Dedifferentiated amniotic fluid mesenchymal stem cell (primary cell): ENCODE measurements at regions not wholly inside any gene's neighbourhood (a gene's known extent, or its start where the extent isn't known, plus 50 kb on each side); places are given as distances from the start of the nearest gene placed in this dataset.

ENCODE experiments used
- DNase-seq: peaks from one replicate; pipeline ENCODE4 v3.0.0-alpha.2; 2016; ENCODE audit errors: extremely low spot score

DNA sequence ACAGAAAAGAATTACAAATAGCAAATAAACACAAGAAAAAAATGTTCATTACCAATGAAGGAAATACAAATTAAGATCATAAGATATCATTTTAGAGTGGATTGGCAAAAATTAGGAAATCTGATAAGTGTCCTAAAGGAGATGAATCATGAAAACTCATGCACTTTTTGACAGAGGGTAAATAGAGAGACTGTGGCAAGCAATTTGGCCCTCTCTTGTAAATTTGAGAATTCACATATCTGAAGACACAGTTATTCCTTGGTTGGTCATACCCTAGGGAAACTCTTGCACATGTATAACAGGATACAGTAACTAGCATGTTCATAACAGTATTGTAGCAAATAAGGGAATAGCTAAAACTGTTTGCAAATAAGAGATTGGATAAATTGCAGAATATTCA is 246.0 kb upstream of the GADL1 start:
- DNase-seq, result no peak

DNA sequence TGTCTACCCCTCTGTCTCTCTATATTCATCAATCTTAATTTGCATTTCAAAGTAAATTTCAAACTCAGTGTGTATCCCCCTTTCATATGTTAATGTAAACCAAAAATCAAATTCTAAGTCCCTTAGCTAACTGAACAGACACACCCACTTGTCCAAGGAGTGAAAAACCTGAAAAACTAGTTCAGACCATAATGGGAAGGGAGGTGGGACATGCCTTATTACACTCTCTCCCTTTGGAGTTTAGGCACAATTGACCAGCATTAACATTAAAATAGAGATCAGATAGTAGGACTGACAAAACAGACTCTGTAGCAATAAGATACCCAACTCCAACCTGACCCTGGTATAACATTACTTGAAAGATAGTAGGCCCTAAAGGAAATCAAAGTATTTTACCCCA is 247.7 kb upstream of the GADL1 start:
- no peak for DNase-seq

DNA sequence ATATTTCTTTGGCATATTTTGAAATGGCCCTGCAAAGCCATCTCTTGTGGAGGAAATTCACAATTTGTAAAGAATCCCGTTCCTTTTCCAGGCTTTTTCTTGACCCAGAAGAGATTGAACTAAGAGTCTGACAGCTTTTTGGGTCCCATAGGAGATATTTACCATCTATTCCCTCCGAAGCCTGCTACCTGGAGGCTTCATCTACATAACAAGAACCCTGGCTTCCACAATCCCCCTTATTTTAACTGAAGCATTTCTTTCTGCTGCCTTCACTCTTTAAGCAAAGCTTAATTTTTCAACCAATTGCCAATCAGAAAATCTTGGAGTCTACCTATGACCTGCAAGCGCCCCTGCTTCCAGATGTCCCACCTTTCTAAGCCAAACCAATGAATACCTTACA is 248.1 kb upstream of the GADL1 start:
- no peak for DNase-seq

DNA sequence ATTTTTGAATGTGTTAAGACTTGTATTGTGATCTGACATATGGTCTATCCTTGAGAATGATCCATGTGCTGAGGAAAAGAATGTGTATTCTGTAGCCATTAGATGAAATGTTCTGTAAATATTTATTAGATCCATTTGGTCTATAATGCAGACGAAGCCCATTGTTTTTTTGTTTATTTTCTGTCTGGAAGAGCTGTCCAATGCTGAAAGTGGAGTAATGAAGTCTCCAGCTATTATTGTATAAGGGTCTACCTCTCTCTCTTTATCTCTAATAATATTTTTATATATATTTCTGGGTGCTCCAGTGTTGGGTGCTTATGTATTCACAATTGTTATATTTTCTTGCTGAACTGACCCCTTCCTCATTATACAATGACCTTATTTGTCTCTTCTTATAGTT is 250.6 kb upstream of the GADL1 start:
- no peak for DNase-seq

DNA sequence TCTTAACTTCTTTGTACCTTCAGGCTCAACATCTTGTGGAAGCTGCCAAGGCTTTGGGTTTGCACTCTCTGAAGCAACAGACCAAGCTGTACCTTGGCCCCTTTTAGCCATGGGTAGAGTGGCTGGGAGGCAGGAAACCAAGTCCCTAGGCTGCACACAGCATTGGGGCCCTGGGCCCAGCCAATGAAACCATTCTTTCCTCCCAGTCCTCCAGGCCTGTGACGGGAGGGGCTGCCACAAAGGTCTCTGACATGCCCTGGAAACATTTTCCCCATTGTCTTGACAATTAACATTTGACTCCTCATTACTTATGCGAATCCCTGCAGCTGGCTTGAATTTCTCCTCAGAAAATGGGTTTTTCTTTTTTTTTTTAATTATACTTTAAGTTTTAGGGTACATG is 253.1 kb upstream of the GADL1 start:
- DNase-seq, result no peak

DNA sequence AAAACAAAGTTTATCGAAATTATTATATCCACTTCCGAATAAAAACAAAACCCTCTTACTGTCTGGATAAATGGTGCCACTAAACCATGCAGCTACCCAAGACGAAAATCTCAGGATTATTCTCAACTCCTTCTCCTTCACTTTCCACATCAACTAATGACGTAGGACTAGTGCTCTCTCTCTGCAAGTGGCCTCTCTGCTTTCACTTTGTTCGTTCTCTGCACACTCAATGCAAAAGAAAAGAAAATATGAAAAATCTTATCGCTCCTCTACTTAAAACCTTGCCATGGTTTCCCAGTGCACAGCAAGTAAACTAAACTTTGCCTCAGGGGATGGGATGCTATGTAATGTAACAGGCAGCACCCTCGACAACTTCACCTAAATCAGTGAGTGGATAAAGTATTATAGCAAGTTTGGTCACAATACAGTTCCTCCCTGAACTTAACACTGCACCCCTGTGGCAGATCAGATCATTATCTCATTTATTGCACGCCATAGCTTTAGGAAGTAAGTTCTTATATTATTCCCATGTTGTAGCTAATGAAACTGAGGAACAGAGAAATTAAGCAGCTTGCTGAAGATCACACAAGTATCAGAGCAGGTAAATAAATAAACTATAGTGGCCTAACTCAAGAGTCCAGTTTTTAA is 262.7 kb upstream of the GADL1 start:
- DNase-seq, result no peak

DNA sequence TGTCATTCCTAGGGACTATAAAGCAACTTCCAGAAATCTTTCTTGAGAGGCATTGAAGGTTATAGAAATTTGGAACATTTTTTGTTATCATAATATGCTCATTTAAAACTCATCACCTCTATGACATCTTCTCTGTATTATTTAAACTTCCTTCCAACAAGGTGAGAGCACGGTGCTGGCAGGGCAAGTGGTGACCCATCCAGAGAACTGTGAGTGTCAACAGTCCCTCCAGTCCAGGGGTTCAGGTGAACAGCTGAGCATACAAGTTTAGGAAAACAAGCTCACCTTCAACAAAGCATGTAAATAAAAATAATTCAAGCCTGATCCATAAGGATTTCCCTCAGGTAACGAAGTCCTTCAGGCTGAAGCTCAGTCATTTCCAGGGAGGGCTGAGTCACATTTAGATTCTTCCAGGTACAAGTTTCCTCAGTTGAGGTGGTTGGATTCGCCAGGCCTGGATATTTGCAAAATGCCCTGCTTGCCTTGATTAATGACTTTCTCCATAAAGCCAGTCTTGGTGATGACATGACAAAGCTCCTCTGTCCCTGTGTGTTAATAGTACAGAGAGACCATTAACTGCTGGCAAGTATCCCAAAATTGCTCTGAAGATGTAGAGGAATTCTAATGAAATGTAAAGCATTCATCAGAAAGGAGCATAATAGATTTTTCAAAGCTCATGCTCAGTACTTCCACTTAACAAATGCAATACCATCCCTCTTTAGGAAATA is 263.6 kb upstream of the GADL1 start:
- DNase-seq, result no peak

DNA sequence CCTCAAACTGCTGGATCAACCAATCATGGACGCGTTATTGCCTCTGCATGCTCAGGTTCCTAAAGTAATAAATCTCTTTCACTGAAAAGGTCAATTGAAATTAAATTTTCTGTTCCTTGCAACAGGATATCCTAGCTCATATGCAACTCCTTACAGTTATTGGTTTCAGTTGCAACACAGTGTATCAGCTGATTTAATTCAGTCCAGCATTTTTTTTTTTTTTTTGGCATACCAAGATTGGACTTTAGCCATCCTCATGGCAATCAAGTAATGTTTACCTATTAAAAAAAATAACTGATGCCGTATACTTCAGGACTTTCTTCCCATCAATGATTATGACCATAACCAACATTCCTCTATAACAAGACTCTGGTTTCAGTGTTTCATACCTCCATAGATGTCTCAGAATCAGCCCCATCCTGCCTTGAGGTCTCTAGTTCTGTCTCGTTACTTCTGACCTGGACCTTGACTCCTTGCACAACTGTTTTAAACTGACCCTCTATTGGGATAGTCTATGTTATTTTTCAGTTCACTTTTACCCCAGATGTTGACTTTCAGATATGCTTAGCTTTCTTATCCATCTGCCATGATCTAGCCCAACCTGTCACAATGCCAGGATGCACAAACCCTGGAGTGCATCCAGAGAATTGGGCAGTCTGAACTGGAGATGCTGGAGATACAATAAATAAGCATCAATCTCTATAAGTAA is 265.0 kb upstream of the GADL1 start:
- DNase-seq, result no peak

DNA sequence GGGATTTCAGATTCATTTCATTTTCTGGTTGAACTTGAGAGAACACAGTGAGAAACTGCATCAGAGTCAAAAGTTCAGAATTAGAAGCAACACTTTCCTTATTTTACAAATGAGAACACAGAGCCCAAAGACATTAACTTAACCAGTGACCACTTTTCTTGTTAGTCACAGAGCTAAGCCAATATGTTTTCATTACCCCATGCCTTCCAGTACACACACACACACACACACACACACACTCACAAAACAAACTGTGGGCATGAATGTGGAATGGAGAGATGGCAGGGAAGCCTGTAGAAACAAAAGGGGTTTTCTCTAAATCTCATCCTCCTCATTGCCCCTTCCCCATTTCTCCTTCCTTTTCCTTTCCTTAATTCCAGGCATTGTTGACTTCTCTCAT is 267.4 kb upstream of the GADL1 start:
- no peak for DNase-seq

DNA sequence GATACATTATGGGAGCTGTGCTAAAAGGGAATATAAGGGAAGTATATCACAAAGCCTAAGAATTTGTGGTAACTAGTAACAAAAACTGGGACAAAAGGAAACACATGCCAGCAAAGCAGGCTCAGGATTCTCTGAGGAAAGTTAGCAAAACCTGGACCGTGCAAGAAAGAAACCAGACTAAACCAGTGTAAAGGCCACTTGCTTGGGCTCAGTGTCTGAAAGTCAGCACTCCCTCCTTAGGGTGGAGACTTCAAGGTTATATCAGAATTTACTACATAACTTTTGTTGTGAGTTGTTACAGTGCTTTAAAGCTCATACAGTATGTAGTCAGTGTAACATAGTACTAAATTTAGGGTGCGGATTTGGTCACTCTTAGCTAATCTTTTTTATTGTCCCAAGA is 269.9 kb upstream of the GADL1 start:
- no peak for DNase-seq

DNA sequence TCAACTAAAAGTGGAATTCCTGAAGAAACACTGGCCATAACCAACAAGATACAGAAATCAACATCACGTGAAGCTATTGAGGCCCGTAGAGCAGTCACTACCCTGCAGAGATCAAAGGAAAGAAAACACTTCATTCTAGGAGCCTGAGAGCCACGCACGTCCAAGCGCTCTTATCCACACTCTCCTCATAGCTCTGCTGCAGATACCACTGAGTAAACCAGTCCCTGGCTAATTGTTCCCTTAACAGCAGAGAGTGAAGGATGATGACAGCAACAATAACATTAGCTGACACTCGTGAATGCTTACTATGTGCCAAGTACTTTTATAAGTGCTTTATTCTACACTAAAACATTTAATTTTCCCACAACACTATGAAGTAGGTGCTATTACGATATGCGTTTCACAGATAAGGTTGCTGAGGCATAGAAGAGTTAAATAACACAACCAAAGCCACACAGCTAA is 271.0 kb upstream of the GADL1 start:
- DNase-seq, result no peak

DNA sequence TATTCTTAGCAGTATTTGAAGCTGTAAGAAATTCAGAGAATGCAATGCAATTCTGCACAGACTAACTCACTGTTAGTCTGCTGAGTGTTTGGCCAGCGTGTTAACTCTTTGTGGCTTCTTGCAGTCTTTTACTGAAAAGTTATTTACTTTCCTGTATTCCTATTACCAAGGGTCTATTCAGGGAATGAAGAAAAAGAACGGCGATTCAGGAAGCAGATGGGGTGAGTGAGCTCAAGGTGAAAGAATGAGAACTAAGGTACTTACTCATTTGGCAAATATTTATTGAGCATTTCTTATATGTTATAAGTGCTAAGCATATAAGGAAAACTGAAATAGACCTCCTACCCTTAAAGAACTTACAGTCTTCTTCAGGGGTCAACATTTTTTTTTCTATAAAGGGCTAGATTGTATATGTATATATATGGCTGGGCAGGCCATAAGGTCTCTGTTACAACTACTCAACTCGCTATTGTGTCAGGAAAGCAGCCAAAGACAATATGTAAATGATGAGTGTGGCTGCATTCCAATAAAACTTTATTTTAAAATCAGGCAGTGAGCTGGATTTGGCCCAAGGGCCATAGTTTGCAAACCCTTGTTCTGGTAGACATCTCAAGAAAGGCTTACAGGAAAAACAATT is 271.9 kb upstream of the GADL1 start:
- DNase-seq, result no peak

DNA sequence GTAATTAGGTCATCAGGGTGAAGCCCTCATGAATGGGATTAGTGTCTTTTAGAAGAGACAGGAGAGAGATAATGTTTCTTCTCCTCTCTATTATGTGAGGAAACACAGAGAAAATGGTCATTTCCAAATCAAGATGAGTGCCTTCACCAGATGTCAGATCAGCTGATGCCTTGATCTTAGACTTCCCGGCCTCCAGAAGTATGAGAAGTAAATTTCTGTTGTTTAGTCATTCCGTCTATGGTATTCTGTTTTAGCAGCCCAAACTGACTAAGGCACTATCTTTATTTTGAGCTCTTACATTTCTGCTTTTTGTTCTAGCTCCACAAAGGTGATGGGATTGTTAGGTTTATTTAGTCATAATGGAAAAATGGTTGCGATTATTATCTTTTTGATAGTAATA is 273.2 kb upstream of the GADL1 start:
- DNase-seq, result no peak

DNA sequence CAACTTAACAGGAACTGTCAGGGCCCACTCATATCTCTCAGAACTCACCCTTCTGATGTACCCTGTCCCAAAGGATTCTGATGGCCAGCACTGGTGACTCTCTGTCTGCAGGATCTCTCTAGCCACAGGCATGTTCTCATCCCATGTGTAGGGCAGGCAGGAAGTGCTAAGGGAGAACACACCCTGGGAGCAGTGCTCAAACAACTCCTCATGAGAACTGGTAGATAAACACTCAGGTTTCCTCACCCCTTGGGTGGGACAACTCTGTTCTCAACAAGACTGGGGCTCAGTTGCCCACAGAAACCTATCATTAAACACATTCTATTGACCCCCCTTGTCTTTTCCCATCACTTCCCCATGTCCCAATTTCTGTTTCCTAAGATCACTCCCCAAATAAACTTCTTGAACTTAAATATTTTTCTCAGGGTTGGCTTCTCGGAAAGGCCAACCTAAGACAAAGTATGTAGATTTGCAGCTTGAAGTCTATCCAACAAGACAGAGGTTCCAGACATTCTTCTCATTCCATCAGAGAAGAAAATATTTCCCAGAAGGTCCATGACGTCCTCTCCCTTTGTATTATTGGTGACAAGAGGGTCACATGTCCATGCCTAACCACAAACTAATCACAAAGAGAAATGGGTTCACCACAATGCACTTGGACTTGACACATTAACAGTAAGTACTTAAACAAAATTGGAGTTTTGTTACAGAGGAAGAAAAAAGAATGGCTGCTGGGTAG is 276.6 kb upstream of the GADL1 start:
- peak; percentile 73 for DNase-seq

DNA sequence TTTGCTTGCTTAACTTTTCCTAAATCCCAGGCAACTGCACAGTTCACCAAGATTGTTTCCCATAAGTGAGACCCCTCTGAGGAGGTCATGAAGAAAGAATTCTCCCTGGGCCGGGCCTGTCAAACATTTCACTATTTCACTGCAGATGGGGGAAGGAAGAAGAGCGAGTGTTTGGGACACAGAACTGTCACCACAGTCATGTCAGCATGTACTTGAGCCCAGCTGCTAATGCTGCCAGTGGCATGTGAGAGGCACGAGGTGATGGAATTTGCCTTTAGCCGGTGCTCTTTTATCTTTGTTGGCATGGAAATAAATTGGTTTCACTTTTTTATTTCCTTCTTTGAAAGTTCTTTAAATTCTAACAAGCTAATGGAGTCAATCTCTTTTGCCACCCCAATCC is 277.9 kb upstream of the GADL1 start:
- no peak for DNase-seq

DNA sequence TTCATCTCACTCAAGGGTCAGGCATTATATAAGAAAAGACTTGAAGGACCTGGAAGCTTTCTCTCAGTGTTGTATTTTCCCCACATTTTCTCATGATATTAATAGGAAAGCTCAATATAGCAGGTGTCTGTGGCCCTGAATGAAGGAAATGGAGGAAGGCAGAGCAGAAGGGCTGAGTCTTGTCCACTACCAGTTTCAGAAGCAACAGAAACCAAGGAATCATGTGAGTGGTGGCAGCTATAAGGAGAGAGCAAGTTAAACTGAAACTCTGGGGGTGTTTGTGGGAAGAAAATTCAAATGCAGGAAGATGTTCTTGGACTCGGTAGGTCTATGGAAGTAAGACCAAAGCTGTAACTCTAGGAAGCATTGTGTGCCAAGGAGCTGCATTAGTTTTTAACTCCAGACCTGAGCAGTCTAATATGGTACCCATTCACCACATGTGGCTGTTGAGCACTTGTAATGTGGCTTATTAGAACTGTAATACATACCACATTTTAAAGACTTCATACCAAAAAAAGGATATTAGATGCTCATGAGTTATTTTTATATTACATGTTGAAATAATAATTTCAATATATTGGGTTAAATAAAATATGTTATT is 278.8 kb upstream of the GADL1 start:
- no peak for DNase-seq

DNA sequence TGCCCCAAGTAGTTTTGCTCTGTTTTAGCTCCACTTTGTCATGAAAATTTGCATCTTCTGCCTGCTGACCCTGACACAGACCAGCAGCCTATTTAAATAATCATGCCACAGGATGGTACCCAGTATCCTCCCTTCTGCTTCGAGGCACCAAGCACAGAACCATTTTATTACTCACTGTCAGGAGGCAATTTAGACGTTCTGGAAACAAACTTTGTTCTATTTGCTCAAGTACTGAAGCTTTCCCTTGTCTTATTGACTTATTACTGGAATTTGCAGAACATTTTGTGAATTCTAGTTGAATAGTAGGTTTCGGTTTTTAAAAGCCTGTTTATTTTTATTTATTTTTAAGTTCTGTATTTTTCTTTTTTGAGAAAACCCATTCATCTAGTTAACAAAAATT is 279.6 kb upstream of the GADL1 start:
- no peak for DNase-seq

DNA sequence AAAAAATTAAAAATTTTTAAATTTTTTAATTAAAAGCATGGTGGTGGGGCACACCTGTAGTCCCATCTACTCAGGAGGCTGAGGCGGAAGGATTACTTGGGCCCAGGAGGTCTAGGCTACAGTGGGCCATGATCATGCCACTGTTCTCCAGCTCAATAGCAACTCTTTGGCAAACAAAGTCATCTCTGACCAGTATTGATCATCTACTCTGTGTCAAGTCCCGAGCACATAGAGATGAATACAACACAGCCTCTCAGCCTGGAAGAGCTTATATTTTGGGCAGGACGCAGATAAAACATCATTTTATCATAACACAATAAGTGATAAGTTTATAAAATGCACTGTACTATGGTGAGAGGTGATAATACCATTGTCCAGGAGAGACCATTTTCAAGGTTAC is 281.6 kb upstream of the GADL1 start:
- DNase-seq, result no peak

DNA sequence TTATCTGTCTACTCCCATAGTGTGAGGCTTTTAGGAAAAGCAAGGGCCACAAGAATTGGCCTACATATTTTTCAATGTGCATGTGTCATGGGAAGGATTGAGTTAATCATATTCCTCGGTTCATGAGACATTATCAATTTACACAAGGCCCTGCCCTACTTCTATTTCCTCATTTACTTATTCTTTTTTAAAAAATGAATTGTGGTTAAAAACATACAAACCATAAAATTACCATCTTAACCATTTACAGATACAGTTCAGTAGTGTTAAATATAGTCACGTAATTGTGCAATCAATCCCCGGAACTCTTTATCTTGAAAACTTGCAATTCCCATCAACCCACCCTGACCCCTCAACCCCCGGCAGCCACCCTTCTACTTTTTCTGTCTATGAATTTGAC is 284.0 kb upstream of the GADL1 start:
- no peak for DNase-seq

DNA sequence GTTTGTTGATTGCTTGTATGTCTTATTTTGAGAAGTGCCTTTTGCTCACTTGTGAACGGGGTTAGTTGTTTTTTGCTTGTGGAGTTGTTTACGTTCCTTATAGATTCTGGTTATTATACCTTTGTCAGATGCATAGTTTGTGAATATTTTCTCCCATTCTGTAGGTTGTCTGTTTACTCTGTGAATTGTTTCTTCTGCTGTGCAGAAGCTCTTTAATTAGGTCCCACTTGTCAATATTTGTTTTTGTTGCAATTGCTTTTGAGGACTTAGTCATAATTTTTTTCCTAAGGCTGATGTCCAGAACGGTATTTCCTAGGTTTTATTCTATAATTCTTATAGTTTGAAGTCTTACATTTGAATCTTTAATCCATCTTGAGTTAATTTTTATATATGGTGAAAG is 285.3 kb upstream of the GADL1 start:
- DNase-seq, result no peak

DNA sequence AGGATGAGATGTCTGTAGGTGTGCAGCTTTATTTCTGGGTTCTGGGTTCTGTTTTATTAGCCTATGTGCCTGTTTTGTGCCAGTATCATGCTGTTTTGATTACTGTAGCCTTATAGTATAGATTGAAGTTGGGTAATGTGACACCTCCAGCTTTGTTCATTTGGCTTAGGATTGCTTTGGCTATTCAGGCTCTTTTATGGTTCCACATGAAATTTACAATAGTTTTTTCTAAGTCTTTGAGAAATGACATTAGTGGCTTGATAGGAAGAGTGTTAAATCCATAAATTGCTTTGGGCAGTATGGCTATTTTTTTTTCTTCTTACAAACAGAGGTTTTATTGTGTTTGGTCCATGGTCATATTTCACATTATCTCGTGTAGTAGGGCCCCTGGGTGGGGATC is 285.8 kb upstream of the GADL1 start:
- no peak for DNase-seq

DNA sequence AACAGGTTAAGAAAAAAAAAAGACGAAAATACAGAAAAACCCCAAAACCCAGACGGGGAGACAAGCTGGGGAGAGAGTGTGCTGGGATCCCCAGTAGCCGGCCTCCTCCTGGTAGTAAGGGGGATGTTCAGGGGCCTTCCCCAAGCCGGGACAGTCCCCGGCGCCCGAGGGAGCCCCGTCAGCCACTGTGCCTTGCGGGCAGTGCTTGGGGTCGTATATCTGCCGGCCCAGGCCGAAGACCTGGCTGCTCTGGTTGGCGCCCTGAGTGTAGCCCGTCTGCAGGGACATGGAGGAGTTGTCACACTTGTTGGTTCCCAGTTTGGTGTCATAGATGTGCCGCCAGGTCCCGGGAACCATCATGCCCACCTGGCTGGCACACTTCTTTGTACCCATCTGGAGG is 287.2 kb upstream of the GADL1 start:
- no peak for DNase-seq
